ENCODE measurements at regions not wholly inside any gene's neighbourhood (a gene's known extent, or its start where the extent isn't known, plus 50 kb on each side); places are given as distances from the start of the nearest gene placed in this dataset.

DNA sequence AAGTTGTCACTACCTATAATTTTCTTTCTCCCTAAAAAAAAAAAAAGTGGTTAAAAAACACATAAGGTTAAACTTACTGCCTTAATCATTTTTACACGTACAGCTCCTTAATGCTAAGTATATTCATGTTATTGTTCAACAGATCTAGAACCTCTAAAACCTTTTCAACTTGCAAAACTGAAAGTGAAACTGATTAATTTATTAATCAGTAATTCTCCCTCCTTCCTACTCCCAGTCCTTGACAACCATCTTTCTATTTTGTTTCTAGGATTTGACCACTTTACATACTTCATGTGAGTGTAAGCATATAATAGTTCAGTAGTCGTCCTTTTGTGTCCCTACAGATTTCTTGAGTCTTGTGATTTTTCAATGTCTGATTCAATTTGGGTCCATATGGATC is 251.4 kb upstream of the KIF2B start:
- H3K36me3 Mint-ChIP-seq (ENCODE audit: unreplicated experiment): no peaks in the 10 kb centered on the region
- H3K27ac Mint-ChIP-seq (ENCODE audit: unreplicated experiment): peak overlapping the region; percentile 16
- DNase-seq (ENCODE audit: extremely low spot score, unreplicated experiment): no peak
- H3K27me3 Mint-ChIP-seq (ENCODE audit: unreplicated experiment): no peaks in the 10 kb centered on the region
- H3K4me3 Mint-ChIP-seq (ENCODE audit: unreplicated experiment): peak overlapping the region; percentile 24
- peaks cover 12% of the 10 kb centered on the region for H3K4me1 Mint-ChIP-seq (ENCODE audit: unreplicated experiment)
- no peak for TF ChIP-seq CTCF (IDR thresholded peaks at IDR 0.05)
- no peaks in the 10 kb centered on the region for H3K9me3 Mint-ChIP-seq (ENCODE audit: unreplicated experiment)

DNA sequence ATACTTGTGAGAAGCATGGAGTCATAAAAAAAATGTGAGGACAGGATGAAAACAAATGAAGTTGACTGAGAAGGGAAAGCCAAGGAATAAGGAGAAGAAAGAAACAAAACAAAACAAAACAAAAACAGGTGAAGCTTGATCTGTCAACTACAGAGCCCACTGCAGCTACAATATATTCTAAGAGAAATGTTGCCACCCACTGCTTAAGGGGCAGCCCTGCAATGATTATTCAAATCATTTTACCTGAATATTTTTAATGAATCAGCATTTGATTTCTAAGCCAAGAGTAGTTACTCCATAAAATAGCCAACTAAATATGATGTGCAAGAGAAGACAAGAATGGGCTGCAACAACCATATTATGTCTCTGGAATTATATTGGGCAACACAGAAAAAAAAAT is 252.0 kb upstream of the KIF2B start:
- Mint-ChIP-seq H3K36me3 (ENCODE audit: unreplicated experiment) (no peaks in the 10 kb centered on the region), H3K4me1 (ENCODE audit: unreplicated experiment) (peaks cover 12% of the 10 kb centered on the region), H3K27ac (ENCODE audit: unreplicated experiment) (no peak overlapping the region), H3K4me3 (ENCODE audit: unreplicated experiment) (peak overlapping the region; percentile 8), H3K27me3 (ENCODE audit: unreplicated experiment) (no peaks in the 10 kb centered on the region), H3K9me3 (ENCODE audit: unreplicated experiment) (no peaks in the 10 kb centered on the region)
- no peak for DNase-seq (ENCODE audit: extremely low spot score, unreplicated experiment)
- TF ChIP-seq CTCF (IDR thresholded peaks at IDR 0.05): peak; percentile 39

- no peak for TF ChIP-seq CTCF (IDR thresholded peaks at IDR 0.05)
- no peaks in the 10 kb centered on the region for H3K4me1 Mint-ChIP-seq (ENCODE audit: unreplicated experiment)
These were observed 261.8 kb upstream of the KIF2B start for GRCh38 chr17:53560953-53561352.

GRCh38 chr17:53548252-53548651 is 274.5 kb upstream of the KIF2B start:
- peaks cover 4% of the 10 kb centered on the region for H3K27me3 Mint-ChIP-seq (ENCODE audit: unreplicated experiment)
- no peak overlapping the region for H3K4me3 Mint-ChIP-seq (ENCODE audit: unreplicated experiment)
- no peak overlapping the region for H3K27ac Mint-ChIP-seq (ENCODE audit: unreplicated experiment)
- H3K4me1 Mint-ChIP-seq (ENCODE audit: unreplicated experiment): no peaks in the 10 kb centered on the region
- H3K36me3 Mint-ChIP-seq (ENCODE audit: unreplicated experiment): no peaks in the 10 kb centered on the region
- TF ChIP-seq CTCF (IDR thresholded peaks at IDR 0.05): no peak
- H3K9me3 Mint-ChIP-seq (ENCODE audit: unreplicated experiment): no peaks in the 10 kb centered on the region
- no peak for DNase-seq (ENCODE audit: extremely low spot score, unreplicated experiment)

More at GRCh38 chr17:53560953-53561352, 261.8 kb upstream of the KIF2B start:
- Mint-ChIP-seq H3K9me3 (ENCODE audit: unreplicated experiment) (peaks cover 3% of the 10 kb centered on the region), H3K36me3 (ENCODE audit: unreplicated experiment) (no peaks in the 10 kb centered on the region), H3K27me3 (ENCODE audit: unreplicated experiment) (no peaks in the 10 kb centered on the region), H3K27ac (ENCODE audit: unreplicated experiment) (no peak overlapping the region), H3K4me3 (ENCODE audit: unreplicated experiment) (no peak overlapping the region)
- DNase-seq (ENCODE audit: extremely low spot score, unreplicated experiment): no peak

DNA sequence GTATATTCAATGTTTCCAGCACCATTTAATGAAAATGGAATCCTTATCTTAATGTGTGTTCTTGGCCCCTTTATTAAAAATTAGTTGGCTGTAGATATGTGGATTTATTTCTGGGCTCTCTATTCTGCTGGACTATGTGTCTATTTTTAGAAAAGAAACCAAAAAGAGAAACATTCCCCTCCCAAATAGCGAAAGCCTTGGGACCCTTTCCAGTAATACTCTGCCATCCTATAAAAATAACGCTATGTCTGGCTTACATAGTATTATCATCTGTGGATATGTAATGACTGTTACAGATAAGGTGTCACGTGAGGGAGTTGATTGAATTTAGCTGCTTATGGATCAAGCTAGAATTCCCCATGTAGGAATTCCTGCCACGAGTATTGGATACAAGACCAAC is 279.3 kb upstream of the KIF2B start:
- peaks cover 4% of the 10 kb centered on the region for H3K27me3 Mint-ChIP-seq (ENCODE audit: unreplicated experiment)
- H3K4me1 Mint-ChIP-seq (ENCODE audit: unreplicated experiment): no peaks in the 10 kb centered on the region
- H3K36me3 Mint-ChIP-seq (ENCODE audit: unreplicated experiment): no peaks in the 10 kb centered on the region
- no peak for DNase-seq (ENCODE audit: extremely low spot score, unreplicated experiment)
- no peak overlapping the region for H3K27ac Mint-ChIP-seq (ENCODE audit: unreplicated experiment)
- no peak for TF ChIP-seq CTCF (IDR thresholded peaks at IDR 0.05)
- H3K9me3 Mint-ChIP-seq (ENCODE audit: unreplicated experiment): no peaks in the 10 kb centered on the region
- no peak overlapping the region for H3K4me3 Mint-ChIP-seq (ENCODE audit: unreplicated experiment)

Data from osteocyte (in vitro differentiated cells).